IMR-90 (cell line): ENCODE measurements at regions not wholly inside any gene's neighbourhood (a gene's known extent, or its start where the extent isn't known, plus 50 kb on each side); places are given as distances from the start of the nearest gene placed in this dataset.

Source experiments
- BHLHE40 ChIP-seq: fragments of 150-350 bp; IDR thresholded peaks from 2 replicates; pipeline ENCODE4 v1.6.1; 2016; ENCODE audit warnings: mild to moderate bottlenecking, low read depth, low read length
- CEBPB ChIP-seq: IDR thresholded peaks from 2 replicates; pipeline ENCODE4 v1.6.1; 2012; ENCODE audit warnings: low read depth, low read length, improper control_type of control experiment
- CHD1 ChIP-seq: IDR thresholded peaks from 2 replicates; pipeline ENCODE4 v1.6.1; 2012; ENCODE audit warnings: low read depth, low read length, improper control_type of control experiment
- ELK1 ChIP-seq: fragments of 150-350 bp; IDR thresholded peaks from 2 replicates; pipeline ENCODE4 v1.6.1; 2016; ENCODE audit warnings: low read depth, mild to moderate bottlenecking, low read length, moderate library complexity, borderline replicate concordance
- FOS ChIP-seq: fragments of 150-350 bp; IDR thresholded peaks from 2 replicates; pipeline ENCODE4 v1.6.1; 2016; ENCODE audit warnings: low read depth, low read length
- MAZ ChIP-seq: IDR thresholded peaks from 2 replicates; pipeline ENCODE4 v1.6.1; 2012; ENCODE audit warnings: low read depth, mild to moderate bottlenecking, low read length, improper control_type of control experiment, moderate library complexity, borderline replicate concordance
- NFE2L2 ChIP-seq: fragments of 150-350 bp; IDR thresholded peaks from 2 replicates; pipeline ENCODE4 v1.6.1; 2016; ENCODE audit warnings: low read depth, mild to moderate bottlenecking, low read length
- POLR2A ChIP-seq: IDR thresholded peaks from 2 replicates; pipeline ENCODE4 v1.6.1; 2012; ENCODE audit warnings: mild to moderate bottlenecking, low read depth, low read length
- RAD21 ChIP-seq: IDR thresholded peaks from 2 replicates; pipeline ENCODE4 v1.6.1; 2012; ENCODE audit warnings: low read length, improper control_type of control experiment
- RCOR1 ChIP-seq: IDR thresholded peaks from 2 replicates; pipeline ENCODE4 v1.6.1; 2012; ENCODE audit warnings: mild to moderate bottlenecking, low read length, improper control_type of control experiment; ENCODE audit not compliant: insufficient replicate concordance
- RFX5 ChIP-seq: IDR thresholded peaks from 2 replicates; pipeline ENCODE4 v1.8.0; 2012; ENCODE audit warnings: low read depth, mild to moderate bottlenecking, low read length, moderate library complexity
- SMC3 ChIP-seq: fragments of 150-350 bp; IDR thresholded peaks from 2 replicates; pipeline ENCODE4 v1.6.1; 2016; ENCODE audit warnings: low read depth, mild to moderate bottlenecking, antibody characterized with exemption, low read length, moderate library complexity
- TF ChIP-seq, protein P1 (sequence below): conservative IDR thresholded peaks from 2 replicates; pipeline ENCODE4 v1.5.1; 2012; ENCODE audit warnings: mild to moderate bottlenecking, low read depth, low read length, improper control_type of control experiment
- TF ChIP-seq, protein P2 (sequence below): fragments of 150-350 bp; IDR thresholded peaks from 2 replicates; pipeline ENCODE4 v1.6.1; 2017; ENCODE audit warnings: mild to moderate bottlenecking, antibody characterized with exemption, low read length, low read depth

GRCh38 chr2:153394686-153395085 is 83.9 kb downstream of the RPRM start:
- TF ChIP-seq CHD1 (no peak), CEBPB (no peak), MAZ (no peak), POLR2A (no peak), RAD21 (no peak), SMC3 (no peak), FOS (no peak), BHLHE40 (no peak), RFX5 (no peak), RCOR1 (no peak), NFE2L2 (no peak), ELK1 (no peak)
- TF ChIP-seq, protein P1, sequence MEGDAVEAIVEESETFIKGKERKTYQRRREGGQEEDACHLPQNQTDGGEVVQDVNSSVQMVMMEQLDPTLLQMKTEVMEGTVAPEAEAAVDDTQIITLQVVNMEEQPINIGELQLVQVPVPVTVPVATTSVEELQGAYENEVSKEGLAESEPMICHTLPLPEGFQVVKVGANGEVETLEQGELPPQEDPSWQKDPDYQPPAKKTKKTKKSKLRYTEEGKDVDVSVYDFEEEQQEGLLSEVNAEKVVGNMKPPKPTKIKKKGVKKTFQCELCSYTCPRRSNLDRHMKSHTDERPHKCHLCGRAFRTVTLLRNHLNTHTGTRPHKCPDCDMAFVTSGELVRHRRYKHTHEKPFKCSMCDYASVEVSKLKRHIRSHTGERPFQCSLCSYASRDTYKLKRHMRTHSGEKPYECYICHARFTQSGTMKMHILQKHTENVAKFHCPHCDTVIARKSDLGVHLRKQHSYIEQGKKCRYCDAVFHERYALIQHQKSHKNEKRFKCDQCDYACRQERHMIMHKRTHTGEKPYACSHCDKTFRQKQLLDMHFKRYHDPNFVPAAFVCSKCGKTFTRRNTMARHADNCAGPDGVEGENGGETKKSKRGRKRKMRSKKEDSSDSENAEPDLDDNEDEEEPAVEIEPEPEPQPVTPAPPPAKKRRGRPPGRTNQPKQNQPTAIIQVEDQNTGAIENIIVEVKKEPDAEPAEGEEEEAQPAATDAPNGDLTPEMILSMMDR, result no peak
- TF ChIP-seq, protein P2, sequence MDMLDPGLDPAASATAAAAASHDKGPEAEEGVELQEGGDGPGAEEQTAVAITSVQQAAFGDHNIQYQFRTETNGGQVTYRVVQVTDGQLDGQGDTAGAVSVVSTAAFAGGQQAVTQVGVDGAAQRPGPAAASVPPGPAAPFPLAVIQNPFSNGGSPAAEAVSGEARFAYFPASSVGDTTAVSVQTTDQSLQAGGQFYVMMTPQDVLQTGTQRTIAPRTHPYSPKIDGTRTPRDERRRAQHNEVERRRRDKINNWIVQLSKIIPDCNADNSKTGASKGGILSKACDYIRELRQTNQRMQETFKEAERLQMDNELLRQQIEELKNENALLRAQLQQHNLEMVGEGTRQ, result no peak
